ENCODE measurements at regions not wholly inside any gene's neighbourhood (a gene's known extent, or its start where the extent isn't known, plus 50 kb on each side); places are given as distances from the start of the nearest gene placed in this dataset.
"Not testable (repeated sequence)": the region's sequence is repeated elsewhere in the genome, so short reads cannot be mapped to it uniquely, and the experiment has no call there.

GRCh38 chr20:12936524-12936923 is 72.2 kb upstream of the SPTLC3 start:
- Histone ChIP-seq H3K4me1 (ENCODE audit: control insufficient read depth in 1 of 2, insufficient read depth in 2 of 2, low read length in 2 of 2) (no peaks in the 10 kb centered on the region), H3K27ac (ENCODE audit: low read length) (no peak overlapping the region), H3K27me3 (ENCODE audit: low read depth, low read length) (no peaks in the 10 kb centered on the region), H3K9me3 (ENCODE audit: control insufficient read depth in 1 of 2, low read length in 2 of 2) (no peaks in the 10 kb centered on the region), H3K36me3 (ENCODE audit: control insufficient read depth in 1 of 2, insufficient read depth in 2 of 2, low read length in 2 of 2) (no peaks in the 10 kb centered on the region), H3K4me3 (ENCODE audit: low read depth in 1 of 2, low read length in 2 of 2) (no peak overlapping the region)

- H3K27ac ChIP-seq (ENCODE audit: low read length): no peak overlapping the region
- no peaks in the 10 kb centered on the region for H3K4me1 ChIP-seq (ENCODE audit: control insufficient read depth in 1 of 2, insufficient read depth in 2 of 2, low read length in 2 of 2)
- no peaks in the 10 kb centered on the region for H3K9me3 ChIP-seq (ENCODE audit: control insufficient read depth in 1 of 2, low read length in 2 of 2)
- H3K27me3 ChIP-seq (ENCODE audit: low read depth, low read length): no peaks in the 10 kb centered on the region
- H3K4me3 ChIP-seq (ENCODE audit: low read depth in 1 of 2, low read length in 2 of 2): no peak overlapping the region
- H3K36me3 ChIP-seq (ENCODE audit: control insufficient read depth in 1 of 2, insufficient read depth in 2 of 2, low read length in 2 of 2): no peaks in the 10 kb centered on the region
These were observed 67.7 kb upstream of the SPTLC3 start for GRCh38 chr20:12941025-12941424.

GRCh38 chr20:12942123-12942522 is 66.6 kb upstream of the SPTLC3 start:
- no peaks in the 10 kb centered on the region for H3K27me3 ChIP-seq (ENCODE audit: low read depth, low read length)
- H3K9me3 ChIP-seq (ENCODE audit: control insufficient read depth in 1 of 2, low read length in 2 of 2): no peaks in the 10 kb centered on the region
- no peaks in the 10 kb centered on the region for H3K4me1 ChIP-seq (ENCODE audit: control insufficient read depth in 1 of 2, insufficient read depth in 2 of 2, low read length in 2 of 2)
- H3K36me3 ChIP-seq (ENCODE audit: control insufficient read depth in 1 of 2, insufficient read depth in 2 of 2, low read length in 2 of 2): no peaks in the 10 kb centered on the region
- H3K27ac ChIP-seq (ENCODE audit: low read length): no peak overlapping the region
- no peak overlapping the region for H3K4me3 ChIP-seq (ENCODE audit: low read depth in 1 of 2, low read length in 2 of 2)

- Histone ChIP-seq H3K9me3 (ENCODE audit: control insufficient read depth in 1 of 2, low read length in 2 of 2) (no peaks in the 10 kb centered on the region), H3K27ac (ENCODE audit: low read length) (no peak overlapping the region), H3K4me3 (ENCODE audit: low read depth in 1 of 2, low read length in 2 of 2) (no peak overlapping the region), H3K27me3 (ENCODE audit: low read depth, low read length) (no peaks in the 10 kb centered on the region), H3K4me1 (ENCODE audit: control insufficient read depth in 1 of 2, insufficient read depth in 2 of 2, low read length in 2 of 2) (no peaks in the 10 kb centered on the region), H3K36me3 (ENCODE audit: control insufficient read depth in 1 of 2, insufficient read depth in 2 of 2, low read length in 2 of 2) (no peaks in the 10 kb centered on the region)
These were observed 62.0 kb upstream of the SPTLC3 start for GRCh38 chr20:12946789-12947188.

GRCh38 chr20:12947691-12948090 is 61.1 kb upstream of the SPTLC3 start:
- H3K27me3 ChIP-seq (ENCODE audit: low read depth, low read length): no peaks in the 10 kb centered on the region

GRCh38 chr20:12949429-12949980 is 59.3 kb upstream of the SPTLC3 start:
- Histone ChIP-seq H3K27ac (ENCODE audit: low read length) (no peak overlapping the region), H3K9me3 (ENCODE audit: control insufficient read depth in 1 of 2, low read length in 2 of 2) (no peaks in the 10 kb centered on the region), H3K4me3 (ENCODE audit: low read depth in 1 of 2, low read length in 2 of 2) (no peak overlapping the region), H3K4me1 (ENCODE audit: control insufficient read depth in 1 of 2, insufficient read depth in 2 of 2, low read length in 2 of 2) (no peaks in the 10 kb centered on the region), H3K36me3 (ENCODE audit: control insufficient read depth in 1 of 2, insufficient read depth in 2 of 2, low read length in 2 of 2) (no peaks in the 10 kb centered on the region), H3K27me3 (ENCODE audit: low read depth, low read length) (no peaks in the 10 kb centered on the region)

More at GRCh38 chr20:12947691-12948090, 61.1 kb upstream of the SPTLC3 start:
- Histone ChIP-seq H3K4me1 (ENCODE audit: control insufficient read depth in 1 of 2, insufficient read depth in 2 of 2, low read length in 2 of 2) (no peaks in the 10 kb centered on the region), H3K27ac (ENCODE audit: low read length) (no peak overlapping the region), H3K4me3 (ENCODE audit: low read depth in 1 of 2, low read length in 2 of 2) (no peak overlapping the region), H3K9me3 (ENCODE audit: control insufficient read depth in 1 of 2, low read length in 2 of 2) (no peaks in the 10 kb centered on the region), H3K36me3 (ENCODE audit: control insufficient read depth in 1 of 2, insufficient read depth in 2 of 2, low read length in 2 of 2) (no peaks in the 10 kb centered on the region)

GRCh38 chr20:12954254-12954653 is 54.5 kb upstream of the SPTLC3 start:
- not testable (repeated sequence) for H3K4me1 ChIP-seq (ENCODE audit: control insufficient read depth in 1 of 2, insufficient read depth in 2 of 2, low read length in 2 of 2); H3K4me3 ChIP-seq (ENCODE audit: low read depth in 1 of 2, low read length in 2 of 2); H3K27me3 ChIP-seq (ENCODE audit: low read depth, low read length); H3K36me3 ChIP-seq (ENCODE audit: control insufficient read depth in 1 of 2, insufficient read depth in 2 of 2, low read length in 2 of 2); H3K27ac ChIP-seq (ENCODE audit: low read length); H3K9me3 ChIP-seq (ENCODE audit: control insufficient read depth in 1 of 2, low read length in 2 of 2)

- Histone ChIP-seq H3K27ac (ENCODE audit: low read length) (no peak overlapping the region), H3K4me3 (ENCODE audit: low read depth in 1 of 2, low read length in 2 of 2) (no peak overlapping the region), H3K36me3 (ENCODE audit: control insufficient read depth in 1 of 2, insufficient read depth in 2 of 2, low read length in 2 of 2) (no peaks in the 10 kb centered on the region), H3K9me3 (ENCODE audit: control insufficient read depth in 1 of 2, low read length in 2 of 2) (no peaks in the 10 kb centered on the region), H3K4me1 (ENCODE audit: control insufficient read depth in 1 of 2, insufficient read depth in 2 of 2, low read length in 2 of 2) (no peaks in the 10 kb centered on the region), H3K27me3 (ENCODE audit: low read depth, low read length) (no peaks in the 10 kb centered on the region)
These were observed 53.2 kb upstream of the SPTLC3 start for GRCh38 chr20:12955611-12956010.

GRCh38 chr20:12956303-12956702 is 52.5 kb upstream of the SPTLC3 start:
- H3K36me3 ChIP-seq (ENCODE audit: control insufficient read depth in 1 of 2, insufficient read depth in 2 of 2, low read length in 2 of 2): no peaks in the 10 kb centered on the region
- no peaks in the 10 kb centered on the region for H3K9me3 ChIP-seq (ENCODE audit: control insufficient read depth in 1 of 2, low read length in 2 of 2)
- no peaks in the 10 kb centered on the region for H3K4me1 ChIP-seq (ENCODE audit: control insufficient read depth in 1 of 2, insufficient read depth in 2 of 2, low read length in 2 of 2)
- no peaks in the 10 kb centered on the region for H3K27me3 ChIP-seq (ENCODE audit: low read depth, low read length)
- H3K4me3 ChIP-seq (ENCODE audit: low read depth in 1 of 2, low read length in 2 of 2): no peak overlapping the region
- H3K27ac ChIP-seq (ENCODE audit: low read length): no peak overlapping the region

GRCh38 chr20:12957968-12958367 is 50.8 kb upstream of the SPTLC3 start:
- Histone ChIP-seq H3K27me3 (ENCODE audit: low read depth, low read length) (no peaks in the 10 kb centered on the region), H3K9me3 (ENCODE audit: control insufficient read depth in 1 of 2, low read length in 2 of 2) (no peaks in the 10 kb centered on the region), H3K36me3 (ENCODE audit: control insufficient read depth in 1 of 2, insufficient read depth in 2 of 2, low read length in 2 of 2) (no peaks in the 10 kb centered on the region), H3K4me3 (ENCODE audit: low read depth in 1 of 2, low read length in 2 of 2) (no peak overlapping the region), H3K4me1 (ENCODE audit: control insufficient read depth in 1 of 2, insufficient read depth in 2 of 2, low read length in 2 of 2) (no peaks in the 10 kb centered on the region), H3K27ac (ENCODE audit: low read length) (no peak overlapping the region)

All from muscle layer of duodenum (tissue), 2 donors.